ENCODE measurements at regions not wholly inside any gene's neighbourhood (a gene's known extent, or its start where the extent isn't known, plus 50 kb on each side); places are given as distances from the start of the nearest gene placed in this dataset.

DNA sequence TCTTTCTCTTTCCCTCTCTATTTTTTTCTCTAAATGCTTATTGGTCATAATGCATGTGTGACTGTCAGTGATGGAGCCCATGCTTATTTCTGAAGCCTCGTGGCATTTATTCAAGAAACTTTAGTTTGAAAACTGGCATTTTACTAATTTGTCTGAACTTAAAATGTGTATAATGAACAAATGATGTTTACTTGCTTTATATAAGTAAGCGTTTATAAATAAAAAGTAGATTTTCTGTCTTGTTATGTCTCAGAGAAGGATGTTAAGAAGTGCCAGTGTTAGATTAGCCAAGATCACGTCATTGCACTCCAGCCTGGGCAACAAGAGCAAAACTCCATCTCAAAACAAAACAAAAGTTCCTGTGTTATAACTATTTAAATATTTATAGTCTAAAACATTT lies 1568.1 kb downstream of the EFNB2 start:
- TF ChIP-seq CTCF (IDR thresholded peaks at IDR 0.05): no peak
- TF ChIP-seq POLR2A (IDR thresholded peaks at IDR 0.05): no peak
